Fibroblast of lung (primary cell): ENCODE measurements at regions not wholly inside any gene's neighbourhood (a gene's known extent, or its start where the extent isn't known, plus 50 kb on each side); places are given as distances from the start of the nearest gene placed in this dataset.

Experiments
- CTCF ChIP-seq, 2 donors: IDR thresholded peaks in 1 of 2; conservative IDR thresholded peaks in 1 of 2; 1 replicate in 1 of 2; 2 replicates in 1 of 2; pipeline ENCODE4 v1.5.1; 2011 to 2012; ENCODE audit warnings: low read length in 2 of 2, control low read depth in 1 of 2, inconsistent platforms in 1 of 2, low read depth in 1 of 2, mild to moderate bottlenecking in 1 of 2
- EZH2 ChIP-seq: IDR thresholded peaks from 2 replicates; pipeline ENCODE4 v1.5.1; 2012; ENCODE audit warnings: low read length, control low read depth, mild to moderate bottlenecking; ENCODE audit errors: missing control alignments

DNA sequence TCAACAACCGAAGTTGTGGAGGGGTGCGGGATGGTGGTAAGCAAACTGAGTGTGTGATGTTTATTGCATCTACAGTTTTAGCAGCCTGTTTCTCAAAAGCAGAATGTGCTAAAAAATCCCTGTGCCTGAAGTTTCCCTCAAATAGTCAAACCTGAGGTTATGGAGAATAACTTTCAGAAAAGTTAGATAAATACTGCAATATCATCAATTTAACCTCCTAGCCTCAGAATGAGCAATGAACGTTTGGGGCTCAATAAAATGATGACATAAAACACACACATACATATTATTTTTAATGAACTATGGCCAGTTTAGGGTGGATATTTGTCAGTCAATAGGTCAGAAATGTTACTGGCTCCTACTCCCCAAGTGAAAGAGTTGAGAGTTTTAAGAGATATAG lies 201.6 kb downstream of the SEMA6D start:
- TF ChIP-seq EZH2 (no peak), CTCF (conservative IDR thresholded peaks at IDR 0.05 in 1 of 2, IDR thresholded peaks at IDR 0.05 in 1 of 2; ENCODE audit: low read depth in 1 of 2, low read length in 2 of 2) (no peak)
